Right kidney (tissue), 1 donor: ENCODE measurements at regions not wholly inside any gene's neighbourhood (a gene's known extent, or its start where the extent isn't known, plus 50 kb on each side); places are given as distances from the start of the nearest gene placed in this dataset.
A peak's percentile ranks its signal among the peaks of the same experiment; 100 is the strongest.

Experiments used
- DNase-seq: peaks from one replicate; pipeline ENCODE4 v3.0.0-alpha.2; 2016

DNA sequence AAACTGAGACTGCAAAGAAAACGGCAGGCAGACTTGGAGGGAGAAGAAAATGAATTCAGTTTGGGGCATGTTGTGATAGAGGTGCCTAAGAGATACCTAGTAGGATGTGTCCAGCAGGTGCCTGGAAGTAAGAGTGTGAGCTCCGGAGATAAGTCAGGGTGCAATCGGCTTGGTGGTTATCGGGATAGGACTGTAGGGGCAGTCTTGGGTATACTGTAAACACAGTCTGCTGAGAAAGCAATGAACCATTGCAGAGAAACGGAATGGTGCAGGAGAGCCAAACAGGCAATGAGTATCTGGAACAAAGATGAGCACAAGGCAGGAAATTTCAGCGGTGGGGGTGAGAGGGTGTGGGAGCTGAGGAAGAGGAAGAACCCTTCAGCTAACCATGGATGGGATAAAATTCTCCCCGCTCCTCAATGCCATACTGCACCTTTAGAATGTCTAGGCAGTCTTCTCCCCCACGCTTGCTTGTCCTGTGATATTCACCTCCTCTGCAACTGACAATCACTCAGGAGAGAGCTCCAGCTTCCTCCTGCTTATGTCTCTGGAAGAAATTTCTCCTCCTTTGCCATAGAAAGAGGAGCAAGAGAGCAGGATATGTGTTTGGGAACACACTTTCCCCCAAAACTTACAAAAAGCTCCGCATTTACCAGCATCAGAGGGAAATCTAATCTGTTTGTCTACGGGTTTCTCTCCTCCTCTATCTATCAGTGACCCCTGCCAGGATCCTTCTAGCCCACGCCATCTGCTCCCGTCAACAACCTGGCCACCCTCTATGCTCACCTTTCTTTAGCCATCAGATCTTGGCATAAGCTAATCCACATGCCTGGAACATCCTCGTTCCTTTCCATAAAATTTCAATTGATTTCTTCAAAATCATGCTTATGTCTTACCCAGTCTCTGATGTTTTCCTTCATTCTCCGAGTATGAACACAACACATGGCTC is 381.7 kb upstream of the JARID2 start:
- DNase-seq = peak; percentile 42

DNA sequence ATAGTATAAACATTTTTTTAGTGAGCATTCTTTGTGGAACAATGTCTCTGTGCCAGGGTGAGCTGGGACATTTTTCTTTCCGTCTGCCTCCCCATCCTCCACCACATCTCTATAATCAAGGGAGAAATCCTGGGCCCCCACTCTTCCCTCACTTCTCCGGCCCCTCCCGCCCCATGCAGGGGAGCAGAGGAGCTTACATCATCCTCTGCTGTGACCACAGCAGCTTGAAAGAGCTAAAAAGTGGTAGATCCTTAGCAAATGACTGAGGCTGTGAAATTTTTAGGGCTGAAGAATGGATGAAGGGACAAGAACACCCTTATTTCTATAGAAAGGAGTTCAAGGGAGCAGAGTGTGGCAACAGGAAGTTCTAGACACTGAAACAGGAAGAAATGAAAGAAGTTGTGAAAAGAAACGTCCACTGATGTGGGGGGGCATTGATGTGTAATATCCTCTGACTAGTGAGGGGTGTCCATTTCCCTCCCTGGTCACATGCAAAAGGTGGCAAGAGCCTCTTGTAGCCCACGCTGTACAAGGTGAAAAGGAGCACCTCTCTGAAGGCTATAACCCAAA is 380.3 kb upstream of the JARID2 start:
- no peak for DNase-seq

DNA sequence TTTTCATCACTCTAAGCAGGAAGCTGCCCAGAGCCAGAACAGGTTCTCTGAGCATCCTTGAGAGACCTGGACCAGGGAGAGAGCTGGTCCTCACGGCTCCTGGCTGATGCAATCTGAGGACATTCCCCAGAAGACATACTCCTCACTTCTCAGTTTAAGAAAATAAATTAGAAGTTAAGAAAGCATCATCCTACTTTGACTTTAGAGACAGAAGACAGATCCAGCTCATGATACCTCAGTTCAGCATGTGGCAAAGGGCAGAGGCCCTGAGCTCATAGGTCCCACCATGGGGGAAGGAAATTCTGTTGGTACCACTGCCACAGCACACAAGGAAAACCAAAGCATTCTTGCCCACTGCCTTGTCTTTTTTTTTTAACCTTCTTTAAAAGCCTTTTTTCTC is 378.1 kb upstream of the JARID2 start:
- DNase-seq = no peak

DNA sequence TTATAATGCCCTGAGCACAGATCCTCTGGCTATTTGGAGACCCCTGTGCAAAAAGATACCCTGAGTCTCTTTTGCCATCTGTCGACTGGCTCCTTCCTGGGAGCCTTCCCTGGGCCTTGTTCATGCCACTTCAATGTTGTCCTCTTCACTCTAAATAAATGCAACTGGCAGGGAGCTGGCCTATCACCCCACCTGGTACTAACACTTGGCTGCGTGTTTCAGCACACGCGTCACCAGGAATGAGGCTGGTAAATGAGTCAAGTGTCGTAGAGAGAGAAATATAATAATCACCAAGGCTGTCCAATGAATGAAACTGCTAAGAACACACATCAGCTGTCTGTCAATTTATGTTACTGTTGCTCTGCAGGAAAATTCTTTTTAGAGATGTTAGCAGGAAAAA is 374.6 kb upstream of the JARID2 start:
- DNase-seq = no peak

DNA sequence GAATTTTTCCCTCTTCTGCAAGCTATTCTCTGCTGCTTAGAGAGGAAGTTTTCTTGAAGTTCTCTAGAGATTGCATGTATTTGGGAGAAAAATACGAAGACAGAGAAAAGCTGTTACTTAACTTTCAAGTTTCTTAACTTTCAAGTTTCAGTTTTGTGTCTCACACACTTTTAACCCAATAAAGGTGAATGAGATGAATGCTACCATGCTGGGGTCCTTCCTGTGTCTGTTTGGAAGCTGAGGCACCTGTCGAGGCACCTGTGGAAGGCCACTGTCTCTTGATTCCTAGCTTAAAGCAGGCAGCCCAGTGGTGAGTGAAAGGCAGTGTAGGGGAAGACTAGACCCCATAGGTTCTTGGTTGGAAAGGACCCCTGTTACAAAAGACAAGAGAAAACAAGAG is 372.8 kb upstream of the JARID2 start:
- no peak for DNase-seq

DNA sequence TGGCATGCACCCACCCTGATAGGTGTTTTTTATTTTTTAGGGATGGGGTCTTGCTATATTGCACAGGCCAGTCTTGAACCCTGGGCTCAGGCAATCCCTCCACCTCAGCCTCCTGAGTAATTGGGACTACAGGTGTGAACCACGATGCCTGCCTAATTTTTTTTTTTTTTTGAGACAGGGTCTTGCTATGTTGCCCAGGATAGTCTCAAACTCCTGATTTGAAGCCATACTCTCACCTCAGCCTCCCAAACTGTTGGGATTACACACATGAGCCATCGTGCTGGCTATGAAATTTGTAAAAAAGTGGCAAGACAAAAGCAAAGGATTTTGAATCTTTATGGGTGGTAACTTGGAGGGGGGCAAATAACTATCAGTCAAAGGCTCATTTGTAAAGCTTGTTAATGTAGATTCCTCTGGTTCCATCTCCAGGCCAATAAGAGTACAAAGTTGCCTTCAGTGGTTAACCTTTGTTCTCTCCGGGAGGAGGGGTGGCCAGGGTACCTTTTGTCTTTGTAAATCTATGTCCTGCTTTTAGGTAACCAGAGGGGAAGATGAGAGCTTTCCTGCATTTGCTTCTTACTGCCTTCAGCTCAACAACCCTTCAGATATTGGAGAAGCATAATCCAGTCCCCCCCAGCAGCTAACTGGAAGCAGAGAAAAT is 372.0 kb upstream of the JARID2 start:
- no peak for DNase-seq

DNA sequence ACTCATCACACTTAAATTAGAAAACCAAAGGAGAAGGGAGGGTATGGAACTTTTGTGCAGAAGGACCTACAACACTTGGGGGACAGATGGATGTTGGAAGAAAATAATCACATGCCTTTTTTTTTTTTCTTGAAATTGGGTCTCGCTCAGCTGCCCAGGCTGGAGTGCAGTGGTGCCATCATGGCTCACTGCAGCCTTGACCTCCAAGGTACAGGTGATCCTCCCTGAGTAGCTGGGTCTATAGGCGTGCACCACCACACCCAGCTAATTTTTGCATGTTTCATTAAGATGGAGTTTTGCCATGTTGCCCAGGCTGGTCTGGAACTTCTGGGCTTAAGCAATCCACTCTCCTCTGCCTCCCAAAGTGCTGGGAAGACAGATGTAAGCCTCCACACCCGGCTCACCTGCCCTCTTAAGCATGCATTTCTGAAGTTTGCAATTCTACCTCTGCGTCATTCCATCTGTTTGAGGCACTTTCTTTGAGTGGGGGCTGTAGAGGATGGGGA is 370.8 kb upstream of the JARID2 start:
- no peak for DNase-seq

DNA sequence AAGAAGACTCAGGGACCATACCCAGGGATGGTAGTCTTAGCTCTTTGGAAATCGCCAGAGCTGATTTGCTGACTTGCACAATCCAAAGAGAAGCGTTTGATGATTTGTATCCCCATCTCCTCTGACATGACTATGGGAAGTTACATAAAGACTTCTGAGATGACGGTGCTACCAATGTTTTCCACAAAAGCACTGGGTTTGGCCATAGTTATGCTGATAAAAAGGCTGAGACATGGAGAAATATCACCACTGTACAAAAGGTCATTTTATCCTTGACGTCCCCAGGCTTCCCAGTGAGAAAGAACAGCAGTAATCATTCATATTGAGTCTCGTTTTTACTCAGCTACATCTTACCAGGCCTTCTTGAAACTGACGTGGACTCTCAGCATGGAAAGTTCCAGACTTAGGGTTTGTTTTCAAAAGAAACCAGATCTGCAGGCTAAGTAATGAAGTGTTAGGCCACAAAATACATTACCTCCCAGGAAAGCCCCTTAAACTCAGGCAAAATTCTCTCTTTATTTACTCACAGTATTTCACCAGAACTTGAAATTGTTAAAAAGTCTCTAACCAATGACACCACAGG is 370.3 kb upstream of the JARID2 start:
- DNase-seq = no peak

DNA sequence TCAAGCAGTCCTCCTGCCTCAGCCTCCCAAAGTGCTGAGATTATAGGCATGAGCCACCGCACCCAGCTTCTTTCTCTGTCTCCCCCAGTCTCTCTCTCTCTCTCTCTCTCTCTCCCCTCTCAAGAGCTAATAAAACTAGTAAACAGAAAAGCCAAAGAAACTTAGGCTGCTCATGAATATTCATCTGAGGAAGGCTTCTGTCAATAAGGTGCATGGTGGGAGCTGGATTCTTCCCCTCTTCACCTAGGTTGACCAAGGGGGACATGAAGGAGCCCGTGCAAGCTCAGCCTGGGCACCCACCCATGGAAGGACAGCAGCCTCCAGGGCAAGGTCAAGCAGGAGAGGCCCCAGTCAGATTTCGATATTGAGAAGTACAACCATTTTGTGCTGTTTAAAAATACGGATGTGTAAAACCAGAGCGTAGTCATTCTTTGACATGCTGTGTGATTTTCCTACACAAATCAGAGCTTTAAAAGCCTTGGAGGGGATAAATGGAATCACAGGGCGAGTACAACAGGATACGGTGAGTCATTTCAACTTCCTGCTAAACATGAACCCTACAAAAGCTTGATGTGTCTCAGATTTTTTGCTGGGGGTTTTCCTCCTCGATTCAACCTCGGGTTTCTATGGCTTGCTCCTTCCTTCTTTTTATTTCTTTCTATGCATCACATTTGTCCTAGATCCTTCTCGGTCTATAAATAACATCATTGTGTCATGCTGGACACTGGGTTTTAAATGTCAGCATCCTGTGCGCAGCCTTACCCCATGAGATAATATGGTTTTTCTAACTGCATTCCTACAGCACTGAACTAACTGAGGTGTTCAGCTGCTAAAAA is 368.9 kb upstream of the JARID2 start:
- no peak for DNase-seq

DNA sequence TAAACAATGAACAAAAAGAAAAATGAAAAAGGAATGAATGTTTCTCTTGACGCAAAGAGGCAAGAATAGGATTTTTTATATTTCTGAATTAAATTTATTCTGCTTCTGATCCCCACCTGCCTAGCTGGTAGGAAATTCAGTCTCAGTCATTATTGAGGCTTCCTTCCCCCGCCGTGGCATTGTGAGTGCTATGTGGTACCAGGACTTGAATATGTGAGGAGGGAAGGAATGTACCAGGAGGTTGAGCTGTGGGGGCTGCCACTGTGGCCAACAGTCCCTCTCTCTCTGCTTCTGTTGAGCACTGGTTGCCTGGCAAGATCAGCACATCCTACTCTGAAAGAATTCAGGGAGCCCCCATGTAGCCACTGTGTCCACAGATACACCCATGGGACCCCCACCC is 368.1 kb upstream of the JARID2 start:
- no peak for DNase-seq

DNA sequence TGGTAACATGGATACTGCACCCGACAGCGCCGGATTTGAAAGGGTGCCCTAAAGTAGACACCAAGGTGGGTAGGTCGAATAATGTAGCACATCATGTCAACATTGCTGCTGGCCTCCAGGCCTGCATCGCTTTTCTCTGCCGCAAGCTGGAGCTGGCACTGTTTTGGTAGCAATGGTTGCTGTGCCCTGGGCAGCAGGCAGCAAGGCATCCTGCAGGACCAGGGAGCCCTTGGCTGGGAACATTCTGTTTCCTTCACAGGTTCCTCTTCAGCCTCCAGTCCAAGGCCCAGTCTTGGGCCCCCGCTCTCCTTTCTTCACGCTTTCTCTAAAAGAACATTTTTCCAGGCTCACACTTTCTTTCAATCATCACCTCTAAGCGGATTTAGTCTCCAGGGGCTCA is 365.8 kb upstream of the JARID2 start:
- DNase-seq = no peak

DNA sequence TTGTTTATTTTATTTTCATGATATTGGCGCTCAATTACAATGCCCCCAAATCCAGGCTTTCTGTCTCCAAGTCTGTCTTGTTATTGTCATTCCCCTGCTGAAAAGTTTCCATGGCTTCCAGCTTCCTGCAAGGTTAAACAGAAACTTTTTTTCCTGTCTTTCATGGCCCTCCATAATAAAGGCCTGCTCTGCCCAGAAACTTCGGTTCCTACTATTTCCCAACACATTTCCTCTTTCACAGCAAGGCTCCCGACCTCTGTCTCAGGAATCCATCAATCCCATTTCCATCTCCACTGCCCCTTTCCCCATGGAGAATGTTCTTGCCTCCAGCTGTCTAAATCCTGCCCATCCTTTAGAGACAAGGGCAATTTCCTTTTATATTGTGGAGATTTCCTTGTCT is 365.2 kb upstream of the JARID2 start:
- DNase-seq = no peak

DNA sequence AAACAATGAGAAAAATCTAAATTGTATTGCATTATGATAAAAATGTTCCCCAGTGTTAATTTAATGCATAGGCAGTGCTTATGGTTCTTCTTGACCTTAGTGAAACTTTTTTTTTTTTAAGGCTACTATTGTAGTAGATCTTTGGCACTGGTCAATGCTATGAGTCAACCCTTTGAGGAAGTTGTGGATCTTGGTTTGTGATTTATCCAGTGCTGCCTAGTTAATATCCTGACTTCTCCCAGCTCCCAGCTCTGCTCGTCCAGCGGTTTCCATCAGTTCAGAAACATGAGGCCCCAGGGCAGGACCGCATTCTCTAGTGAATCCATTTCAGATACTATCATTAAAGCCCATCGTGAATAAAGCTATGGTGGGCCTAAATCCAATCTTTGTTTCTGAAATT is 364.5 kb upstream of the JARID2 start:
- no peak for DNase-seq

DNA sequence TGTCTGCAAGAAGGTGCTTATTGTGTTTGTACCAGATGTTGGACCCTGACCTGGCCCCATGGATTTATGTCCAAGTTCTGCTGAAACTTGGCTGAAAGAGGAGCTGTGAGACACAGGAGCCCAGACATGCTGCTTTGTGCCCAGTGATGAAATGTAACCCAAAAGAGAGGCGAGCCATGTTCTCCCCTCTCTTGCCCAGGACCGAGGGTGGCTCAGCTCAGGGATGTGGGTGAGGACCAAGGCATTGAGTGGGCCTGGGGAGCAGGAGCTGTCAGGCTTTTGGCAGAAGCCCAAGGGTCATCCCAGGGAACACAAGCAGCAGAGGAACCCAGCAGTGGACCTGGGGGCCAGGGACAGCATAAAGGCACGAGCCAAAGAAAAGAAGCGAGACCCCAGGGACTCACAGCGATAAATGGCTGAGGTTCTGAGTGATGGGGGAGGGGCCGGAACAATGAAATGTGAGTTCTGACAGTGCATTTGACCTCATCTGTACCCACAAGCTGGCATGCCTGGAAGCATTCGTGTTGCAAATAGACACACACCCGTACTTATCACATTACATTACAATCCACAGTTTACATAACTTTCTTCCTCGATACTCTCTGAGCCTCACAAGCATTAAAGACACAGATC is 363.4 kb upstream of the JARID2 start:
- no peak for DNase-seq

DNA sequence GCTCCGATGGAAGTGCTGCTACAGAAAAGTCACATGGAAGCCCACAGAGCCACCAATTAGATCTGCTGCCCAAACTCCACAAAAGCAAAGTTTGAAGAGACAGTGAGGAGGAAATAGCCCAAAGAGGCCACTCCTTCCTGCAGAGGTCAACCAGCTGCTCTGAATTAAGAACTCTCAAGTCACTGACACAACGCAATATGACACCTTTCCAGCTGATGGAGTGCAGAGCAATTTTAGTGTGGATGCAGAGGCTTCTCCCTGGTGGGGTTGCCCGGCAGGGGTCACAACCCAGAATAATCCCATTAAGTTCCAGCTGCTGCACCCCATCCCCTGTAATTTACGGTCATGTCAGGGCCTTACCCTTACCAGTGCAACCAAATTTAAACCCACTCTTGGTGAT is 361.9 kb upstream of the JARID2 start:
- DNase-seq = no peak

DNA sequence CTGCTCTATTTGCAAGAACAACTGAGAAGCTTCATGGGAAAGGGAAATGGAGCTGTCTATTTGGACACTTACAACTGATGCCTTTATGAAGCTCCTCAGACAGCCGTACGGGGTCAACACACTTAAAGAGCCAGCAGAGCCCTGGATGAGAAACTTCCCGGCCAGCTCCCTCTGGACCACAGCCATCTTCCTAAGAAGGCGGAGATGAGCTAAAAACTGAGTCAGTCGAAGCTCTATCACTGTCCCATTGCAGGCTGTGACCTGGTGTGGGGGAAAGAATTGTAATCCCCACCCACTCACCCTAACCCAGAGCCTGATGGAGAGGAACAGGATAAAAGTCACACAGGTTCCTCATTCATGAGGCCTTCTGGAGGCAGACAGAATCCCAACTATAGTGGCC is 360.4 kb upstream of the JARID2 start:
- no peak for DNase-seq

DNA sequence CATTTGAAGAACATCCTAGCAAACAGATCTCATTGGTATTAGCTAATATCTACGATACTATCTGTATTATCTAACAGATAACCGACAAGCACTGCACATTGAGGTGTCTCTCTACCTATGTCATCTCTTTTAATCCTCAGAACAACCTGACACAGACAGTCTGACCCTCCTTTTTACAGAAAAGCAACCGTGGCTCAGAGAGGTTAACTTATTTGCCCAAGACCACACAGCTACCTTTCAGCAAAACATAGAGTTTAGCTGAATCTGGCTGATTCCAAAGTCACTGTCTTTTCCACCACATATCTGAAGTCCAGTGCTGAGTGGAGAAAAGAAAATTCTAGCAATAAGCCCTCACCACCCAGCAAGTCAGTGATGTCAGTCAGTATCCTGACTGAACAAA is 358.7 kb upstream of the JARID2 start:
- no peak for DNase-seq

DNA sequence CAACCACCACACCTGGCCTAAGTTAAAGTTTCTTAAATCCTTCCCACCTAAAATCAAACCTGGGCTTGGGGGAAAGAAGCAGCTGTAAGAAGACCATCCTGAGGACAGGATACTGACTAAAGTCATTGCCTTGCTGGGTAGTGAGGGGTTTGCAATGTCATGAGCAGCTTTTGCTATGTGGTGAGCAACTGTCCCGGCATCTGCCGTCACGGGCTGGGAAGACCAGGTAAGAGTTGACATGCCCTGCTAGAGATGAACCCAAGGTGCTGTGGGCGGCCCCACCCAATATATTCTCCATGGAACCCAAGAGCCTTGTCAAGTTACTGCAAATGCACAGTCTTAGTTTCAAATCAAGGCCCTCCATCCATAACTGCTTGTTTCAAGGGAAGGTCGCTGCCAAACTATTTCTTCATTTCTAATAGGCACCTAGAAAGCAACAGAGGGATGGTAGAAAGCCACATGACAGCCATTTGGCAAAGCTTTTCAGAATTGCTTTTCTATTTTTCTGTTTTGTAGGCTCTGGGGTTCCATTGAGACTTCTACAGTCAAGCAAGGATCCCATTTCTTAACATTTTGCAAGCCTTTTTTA is 357.8 kb upstream of the JARID2 start:
- no peak for DNase-seq

DNA sequence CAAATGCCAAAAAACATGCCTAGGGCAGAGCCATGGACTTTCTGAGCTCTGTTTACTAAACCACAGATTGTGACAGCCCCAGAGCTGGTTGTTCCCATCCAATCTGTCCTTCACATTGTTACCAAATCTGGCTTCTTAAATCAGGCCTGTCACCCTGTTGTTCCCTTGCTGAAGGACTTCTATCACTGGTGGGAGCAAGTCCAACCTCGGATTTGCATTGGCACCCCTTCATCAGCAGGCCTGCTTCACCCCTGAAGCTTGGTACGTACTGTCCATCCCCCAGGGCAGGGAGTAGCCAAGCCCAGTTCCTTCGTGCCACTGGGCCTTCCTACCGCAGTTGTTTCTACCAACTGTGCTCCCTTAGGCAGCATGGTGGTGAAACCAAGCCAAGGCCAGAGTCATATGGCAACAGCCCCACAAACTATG is 357.3 kb upstream of the JARID2 start:
- no peak for DNase-seq

DNA sequence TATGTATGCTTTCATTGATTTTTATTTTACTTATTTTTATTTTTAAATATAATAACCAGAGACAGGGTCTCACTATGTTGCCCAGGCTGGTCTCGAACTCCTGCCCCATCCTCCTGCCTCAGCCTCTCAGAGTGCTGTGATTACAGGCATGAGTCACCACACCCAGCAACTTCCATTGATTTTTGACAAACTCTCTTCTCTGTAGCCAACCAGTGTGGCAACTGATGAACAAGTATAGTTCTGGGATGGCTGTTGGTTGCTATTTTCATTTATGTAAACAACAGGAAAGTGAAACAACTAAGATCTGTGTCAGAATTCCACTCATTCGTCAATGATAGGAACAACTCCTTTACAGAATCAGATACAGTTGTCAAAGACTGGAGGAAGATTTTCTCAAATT is 356.7 kb upstream of the JARID2 start:
- DNase-seq = no peak
